GM11168 (cell line): ENCODE measurements at regions not wholly inside any gene's neighbourhood (a gene's known extent, or its start where the extent isn't known, plus 50 kb on each side); places are given as distances from the start of the nearest gene placed in this dataset.
"Not testable (repeated sequence)": the region's sequence is repeated elsewhere in the genome, so short reads cannot be mapped to it uniquely, and the experiment has no call there.

ENCODE experiments used
- in situ Hi-C: fragments of 300-500 bp; cut with MboI; formaldehyde crosslinking; loops from one replicate; pipeline ENCODE4 v1.12.0; 2022; ENCODE audit warnings: low sequenced_read_pairs; ENCODE audit not compliant: unreplicated experiment

GRCh38 chr2:75432761-75433361 is 127.9 kb downstream of the EVA1A start:
- in situ Hi-C loops, result no loop called here

GRCh38 chr2:75431763-75432162 is 129.0 kb downstream of the EVA1A start:
- in situ Hi-C loops, result no loop called here

GRCh38 chr2:75431276-75431675 is 129.5 kb downstream of the EVA1A start:
- in situ Hi-C loops, result no loop called here

GRCh38 chr2:75430449-75430848 is 130.3 kb downstream of the EVA1A start:
- in situ Hi-C loops, result not testable (repeated sequence)

- in situ Hi-C loops, result no loop called here
These were observed 131.9 kb downstream of the EVA1A start for GRCh38 chr2:75428646-75429443.

GRCh38 chr2:75428060-75428459 is 132.7 kb downstream of the EVA1A start:
- in situ Hi-C loops, result no loop called here

GRCh38 chr2:75424936-75425619 is 135.7 kb downstream of the EVA1A start:
- in situ Hi-C loops, result loop anchor here (25.0 kb wide), 1 partner anchor 738 kb away; no protein-coding TSS in a partner anchor

GRCh38 chr2:75421986-75422385 is 138.8 kb downstream of the EVA1A start:
- in situ Hi-C loops, result loop anchor here (25.0 kb wide), 1 partner anchor 735 kb away; no protein-coding TSS in a partner anchor

- in situ Hi-C loops, result loop anchor here (25.0 kb wide), 1 partner anchor 729 kb away; no protein-coding TSS in a partner anchor
These were observed 144.1 kb downstream of the EVA1A start for GRCh38 chr2:75416420-75417342.

- in situ Hi-C loops, result loop anchor here (25.0 kb wide), 1 partner anchor 728 kb away; no protein-coding TSS in a partner anchor
These were observed 145.0 kb downstream of the EVA1A start for GRCh38 chr2:75415731-75416130.

GRCh38 chr2:75415111-75415626 is 145.6 kb downstream of the EVA1A start:
- in situ Hi-C loops, result loop anchor here (25.0 kb wide), 1 partner anchor 728 kb away; no protein-coding TSS in a partner anchor

- in situ Hi-C loops, result loop anchor here (25.0 kb wide), 1 partner anchor 724 kb away; no protein-coding TSS in a partner anchor
These were observed 149.2 kb downstream of the EVA1A start for GRCh38 chr2:75411574-75411973.

- in situ Hi-C loops, result loop anchor here (25.0 kb wide), 1 partner anchor 723 kb away; no protein-coding TSS in a partner anchor
These were observed 150.0 kb downstream of the EVA1A start for GRCh38 chr2:75410702-75411101.

- in situ Hi-C loops, result loop anchor here (10.0 to 25.0 kb wide), 2 partner anchors 484 to 721 kb away; no protein-coding TSS in a partner anchor
These were observed 152.0 kb downstream of the EVA1A start for GRCh38 chr2:75408771-75409170.

- in situ Hi-C loops, result loop anchor here (10.0 to 25.0 kb wide), 2 partner anchors 482 to 720 kb away; no protein-coding TSS in a partner anchor
These were observed 153.7 kb downstream of the EVA1A start for GRCh38 chr2:75407038-75407530.

GRCh38 chr2:75406131-75406581 is 154.6 kb downstream of the EVA1A start:
- in situ Hi-C loops, result loop anchor here (10.0 to 25.0 kb wide), 2 partner anchors 481 to 719 kb away; no protein-coding TSS in a partner anchor

GRCh38 chr2:75405000-75405399 is 155.7 kb downstream of the EVA1A start:
- in situ Hi-C loops, result loop anchor here (10.0 to 25.0 kb wide), 2 partner anchors 480 to 718 kb away; no protein-coding TSS in a partner anchor

GRCh38 chr2:75403991-75404428 is 156.7 kb downstream of the EVA1A start:
- in situ Hi-C loops, result loop anchor here (10.0 to 25.0 kb wide), 2 partner anchors 479 to 717 kb away; no protein-coding TSS in a partner anchor

GRCh38 chr2:75396314-75396713 is 164.4 kb downstream of the EVA1A start:
- in situ Hi-C loops, result no loop called here
